ENCODE measurements at regions not wholly inside any gene's neighbourhood (a gene's known extent, or its start where the extent isn't known, plus 50 kb on each side); places are given as distances from the start of the nearest gene placed in this dataset.

DNA sequence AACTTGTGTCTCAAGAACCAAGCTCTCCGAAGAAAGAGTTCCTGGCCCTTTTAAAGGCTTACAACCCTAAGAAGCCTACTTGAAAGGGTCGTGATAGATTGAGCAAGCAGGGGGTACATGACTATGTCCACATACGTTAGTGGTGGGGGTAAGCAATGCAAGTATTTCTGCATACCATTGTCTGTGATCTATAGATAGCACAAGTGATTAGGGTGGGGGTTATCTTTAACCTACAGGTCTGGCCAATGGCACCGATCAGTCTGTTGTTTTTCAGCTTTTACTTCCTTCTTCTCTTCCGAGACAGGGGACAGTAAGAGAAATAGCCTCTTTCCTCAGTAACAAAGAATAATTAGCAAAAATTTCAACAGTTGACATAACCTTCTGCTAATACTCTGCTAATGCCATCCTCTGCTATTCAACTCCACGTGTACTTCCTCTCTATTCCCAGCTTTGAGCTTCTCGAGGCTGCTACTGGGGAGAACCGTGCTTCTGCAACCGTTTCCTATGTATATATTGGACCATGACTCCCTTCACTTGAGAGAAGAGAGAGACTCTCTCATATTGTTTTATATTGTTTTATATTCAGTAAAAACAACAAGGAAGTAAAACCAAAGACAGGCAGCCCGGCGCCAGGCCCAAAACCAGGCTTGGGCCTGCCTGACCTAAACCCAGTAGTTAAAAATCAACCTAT lies 727.7 kb upstream of the NCAM2 start:
- no peak for DNase-seq (ENCODE audit: low read depth)
- H3K4me3 ChIP-seq (ENCODE audit: low read depth, low read length) = no peak overlapping the region
- no peak for TF ChIP-seq POLR2A (IDR thresholded peaks at IDR 0.05; ENCODE audit: extremely low read depth, insufficient read length)
- TF ChIP-seq MAX (IDR thresholded peaks at IDR 0.05; ENCODE audit: low read depth, low read length) = no peak
- no peak for TF ChIP-seq MYC (IDR thresholded peaks at IDR 0.05; ENCODE audit: low read depth, low read length)
- TF ChIP-seq CTCF (IDR thresholded peaks at IDR 0.05; ENCODE audit: low read depth, low read length) = no peak

DNA sequence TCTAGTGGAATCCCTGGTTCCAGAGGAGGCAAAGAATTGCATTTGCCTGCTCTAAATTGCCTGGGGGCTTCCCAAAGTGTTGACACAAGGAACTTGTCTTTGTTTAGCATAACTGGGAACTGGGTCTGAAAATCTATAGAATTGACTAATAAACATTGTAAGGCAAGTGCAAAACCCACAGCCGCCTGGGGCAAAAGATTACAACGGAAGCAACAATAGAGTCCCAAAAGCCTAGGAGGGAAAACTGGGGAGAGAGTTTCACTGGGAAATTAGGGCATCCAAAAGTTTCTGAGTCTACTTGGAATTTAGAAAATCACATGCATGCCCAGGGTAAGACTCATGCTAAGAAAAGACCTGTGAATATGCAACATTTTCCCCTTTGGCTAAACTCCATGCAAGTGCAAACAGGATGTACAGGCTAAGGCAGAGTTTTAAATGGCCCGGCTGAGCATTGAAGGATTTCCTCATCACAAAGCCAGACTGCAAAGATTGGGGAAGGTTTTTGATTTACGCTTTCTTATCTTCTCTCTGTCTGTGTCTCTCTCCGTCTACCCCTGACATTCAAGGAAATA lies 725.3 kb upstream of the NCAM2 start:
- H3K4me3 ChIP-seq (ENCODE audit: low read depth, low read length) = no peak overlapping the region
- no peak for TF ChIP-seq MYC (IDR thresholded peaks at IDR 0.05; ENCODE audit: low read depth, low read length)
- TF ChIP-seq MAX (IDR thresholded peaks at IDR 0.05; ENCODE audit: low read depth, low read length) = no peak
- TF ChIP-seq CTCF (IDR thresholded peaks at IDR 0.05; ENCODE audit: low read depth, low read length) = no peak
- no peak for TF ChIP-seq POLR2A (IDR thresholded peaks at IDR 0.05; ENCODE audit: extremely low read depth, insufficient read length)
- no peak for DNase-seq (ENCODE audit: low read depth)

DNA sequence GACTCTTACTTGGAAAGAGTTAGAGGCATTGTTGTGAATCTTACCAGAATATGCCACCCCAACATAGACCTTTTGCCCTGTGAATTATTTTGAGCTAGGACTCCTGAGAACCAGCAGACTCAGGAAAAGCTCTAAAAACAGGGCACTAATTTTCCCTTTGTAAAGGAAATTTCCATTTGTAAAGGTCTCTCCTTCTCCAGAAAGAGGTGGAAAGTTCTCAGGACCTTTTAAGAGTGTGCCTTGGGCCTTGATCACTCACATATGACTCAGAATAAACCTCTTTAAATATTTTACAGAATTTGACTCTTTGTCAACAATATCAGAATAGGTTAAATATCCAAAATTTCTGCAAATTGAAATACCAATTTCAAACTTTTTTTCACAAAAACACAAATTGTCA lies 721.8 kb upstream of the NCAM2 start:
- TF ChIP-seq MYC (IDR thresholded peaks at IDR 0.05; ENCODE audit: low read depth, low read length) (no peak), POLR2A (IDR thresholded peaks at IDR 0.05; ENCODE audit: extremely low read depth, insufficient read length) (no peak), CTCF (IDR thresholded peaks at IDR 0.05; ENCODE audit: low read depth, low read length) (no peak), MAX (IDR thresholded peaks at IDR 0.05; ENCODE audit: low read depth, low read length) (no peak)
- DNase-seq (ENCODE audit: low read depth) = no peak
- no peak overlapping the region for H3K4me3 ChIP-seq (ENCODE audit: low read depth, low read length)

GRCh38 chr21:20276954-20277353 lies 721.3 kb upstream of the NCAM2 start:
- DNase-seq (ENCODE audit: low read depth) = no peak
- H3K4me3 ChIP-seq (ENCODE audit: low read depth, low read length) = no peak overlapping the region
- no peak for TF ChIP-seq MYC (IDR thresholded peaks at IDR 0.05; ENCODE audit: low read depth, low read length)
- TF ChIP-seq CTCF (IDR thresholded peaks at IDR 0.05; ENCODE audit: low read depth, low read length) = no peak
- no peak for TF ChIP-seq MAX (IDR thresholded peaks at IDR 0.05; ENCODE audit: low read depth, low read length)
- no peak for TF ChIP-seq POLR2A (IDR thresholded peaks at IDR 0.05; ENCODE audit: extremely low read depth, insufficient read length)

GRCh38 chr21:20283836-20284235 lies 714.4 kb upstream of the NCAM2 start:
- no peak for DNase-seq (ENCODE audit: low read depth)
- H3K4me3 ChIP-seq (ENCODE audit: low read depth, low read length) = no peak overlapping the region
- TF ChIP-seq MAX (IDR thresholded peaks at IDR 0.05; ENCODE audit: low read depth, low read length) = no peak
- TF ChIP-seq MYC (IDR thresholded peaks at IDR 0.05; ENCODE audit: low read depth, low read length) = no peak
- TF ChIP-seq CTCF (IDR thresholded peaks at IDR 0.05; ENCODE audit: low read depth, low read length) = no peak
- no peak for TF ChIP-seq POLR2A (IDR thresholded peaks at IDR 0.05; ENCODE audit: extremely low read depth, insufficient read length)
